ENCODE measurements at regions not wholly inside any gene's neighbourhood (a gene's known extent, or its start where the extent isn't known, plus 50 kb on each side); places are given as distances from the start of the nearest gene placed in this dataset.

DNA sequence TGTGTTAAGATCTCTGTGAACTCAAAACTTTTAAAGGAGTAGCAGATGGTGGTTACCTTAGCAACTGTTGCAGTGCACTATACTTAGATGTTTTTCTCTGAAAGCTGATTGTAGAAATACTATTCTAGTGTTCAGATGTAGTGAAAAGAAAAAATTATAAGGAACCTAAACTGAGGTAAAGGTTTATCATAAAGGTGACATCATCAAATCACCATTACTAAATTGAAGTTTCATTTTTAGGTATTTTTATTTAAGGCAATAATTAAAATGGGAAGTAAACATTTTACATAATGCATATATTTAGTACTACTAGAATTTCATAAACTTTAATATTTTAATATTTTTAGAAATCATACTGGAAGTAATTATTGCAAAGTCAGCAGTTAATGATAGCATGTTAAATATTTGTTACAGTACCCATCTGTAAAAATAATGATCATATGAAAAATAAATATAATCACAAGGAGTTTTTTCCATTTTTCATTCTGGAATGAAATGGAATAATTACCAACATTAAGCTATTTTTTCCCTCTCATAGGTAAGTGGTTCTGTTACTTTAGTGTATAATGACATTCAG, 141.1 kb upstream of the NAV3 start:
- Mint-ChIP-seq H3K4me1 (no peaks in the 10 kb centered on the region), H3K36me3 (no peaks in the 10 kb centered on the region)

DNA sequence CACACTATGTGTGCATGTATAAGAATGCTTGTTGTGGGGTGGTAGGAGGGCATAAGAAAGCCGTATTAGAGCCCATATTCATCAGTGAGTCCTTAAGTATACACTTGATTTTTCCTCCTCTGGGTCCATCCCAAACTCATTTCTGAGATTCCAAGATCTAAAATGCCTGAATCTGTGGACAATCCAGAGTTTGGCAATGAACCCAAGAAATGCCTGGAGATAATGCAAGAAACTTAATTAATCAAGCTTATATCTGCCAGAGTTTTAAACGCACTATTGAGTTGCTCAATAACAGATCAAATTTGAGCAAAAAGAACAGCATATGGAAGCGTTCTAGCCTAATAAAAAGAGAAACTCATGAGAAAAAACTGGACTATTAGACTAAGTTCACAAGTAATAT, 143.4 kb upstream of the NAV3 start:
- ATAC-seq (ENCODE audit: low read depth in 2 of 2) (no peak), DNase-seq (no peak)
- Mint-ChIP-seq H3K9me3 (no peaks in the 10 kb centered on the region), H3K36me3 (no peaks in the 10 kb centered on the region), H3K27me3 (no peaks in the 10 kb centered on the region), H3K27ac (no peak overlapping the region), H3K4me1 (no peaks in the 10 kb centered on the region), H3K4me3 (no peak overlapping the region)

More for the DNA sequence above, 141.1 kb upstream of the NAV3 start:
- Mint-ChIP-seq H3K4me3 (no peak overlapping the region), H3K9me3 (no peaks in the 10 kb centered on the region), H3K27ac (no peak overlapping the region), H3K27me3 (no peaks in the 10 kb centered on the region)
- DNase-seq (no peak), ATAC-seq (ENCODE audit: low read depth in 2 of 2) (no peak)

DNA sequence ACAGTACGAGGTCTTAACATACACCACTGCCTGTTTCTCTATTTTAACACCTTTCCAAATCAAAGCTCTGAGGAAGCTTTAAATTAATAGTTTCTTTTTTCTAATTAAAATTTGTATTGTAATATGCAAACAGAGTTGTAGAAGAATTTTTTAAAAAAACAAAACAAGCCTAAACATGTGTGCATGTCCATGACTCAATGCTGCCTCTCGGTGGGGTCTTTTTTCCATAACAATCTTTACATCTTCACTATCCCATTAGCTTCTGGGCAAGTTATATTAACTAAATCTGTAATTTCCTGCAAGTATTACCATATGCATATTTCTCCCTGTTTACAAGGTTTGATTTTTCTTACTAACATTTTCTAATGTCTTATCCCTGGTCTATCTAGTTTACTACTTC, 143.9 kb upstream of the NAV3 start:
- Mint-ChIP-seq H3K9me3 (no peaks in the 10 kb centered on the region), H3K4me3 (no peak overlapping the region)

GRCh38 chr12:77685901-77686300, 144.8 kb upstream of the NAV3 start:
- Mint-ChIP-seq H3K9me3 (no peaks in the 10 kb centered on the region), H3K27ac (no peak overlapping the region), H3K27me3 (no peaks in the 10 kb centered on the region), H3K4me1 (no peaks in the 10 kb centered on the region), H3K36me3 (no peaks in the 10 kb centered on the region), H3K4me3 (no peak overlapping the region)
- ATAC-seq (ENCODE audit: low read depth in 2 of 2) (no peak), DNase-seq (no peak)

More for the DNA sequence above, 143.9 kb upstream of the NAV3 start:
- no peak for ATAC-seq (ENCODE audit: low read depth in 2 of 2)
- Mint-ChIP-seq H3K27me3 (no peaks in the 10 kb centered on the region), H3K4me1 (no peaks in the 10 kb centered on the region), H3K27ac (no peak overlapping the region), H3K36me3 (no peaks in the 10 kb centered on the region)
- DNase-seq = no peak

DNA sequence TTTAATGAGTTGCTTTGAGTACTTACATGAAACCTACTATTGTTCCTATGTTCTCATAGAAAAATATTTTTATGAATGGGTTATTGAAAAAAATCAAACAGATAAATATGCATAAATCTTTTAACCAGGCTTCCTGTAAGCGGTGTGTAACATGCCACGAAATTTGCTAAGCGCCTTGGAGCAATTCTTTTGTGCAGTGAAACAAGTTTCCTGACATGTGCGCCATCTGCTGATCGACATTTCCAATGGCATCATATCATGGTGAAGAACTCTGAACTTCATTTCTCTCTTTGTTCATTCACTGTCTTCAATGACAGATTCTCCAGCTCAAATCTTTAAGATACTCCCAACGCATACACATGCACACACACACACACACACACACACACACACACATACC, 145.6 kb upstream of the NAV3 start:
- Mint-ChIP-seq H3K4me3 (no peak overlapping the region), H3K9me3 (peaks cover 0 to 3% (median 0%) of the 10 kb centered on the region in 7 donors), H3K27ac (no peak overlapping the region), H3K27me3 (no peaks in the 10 kb centered on the region), H3K4me1 (no peaks in the 10 kb centered on the region), H3K36me3 (no peaks in the 10 kb centered on the region)
- DNase-seq = no peak
- no peak for ATAC-seq (ENCODE audit: low read depth in 2 of 2)

- Mint-ChIP-seq H3K9me3 (peaks cover 0 to 5% (median 0%) of the 10 kb centered on the region in 7 donors), H3K27ac (no peak overlapping the region), H3K27me3 (peaks cover 0 to 8% (median 0%) of the 10 kb centered on the region in 3 donors), H3K4me1 (no peaks in the 10 kb centered on the region), H3K36me3 (no peaks in the 10 kb centered on the region), H3K4me3 (no peak overlapping the region)
- DNase-seq = no peak
- no peak for ATAC-seq (ENCODE audit: low read depth in 2 of 2)
Observed at GRCh38 chr12:77682488-77682887, 148.2 kb upstream of the NAV3 start.

DNA sequence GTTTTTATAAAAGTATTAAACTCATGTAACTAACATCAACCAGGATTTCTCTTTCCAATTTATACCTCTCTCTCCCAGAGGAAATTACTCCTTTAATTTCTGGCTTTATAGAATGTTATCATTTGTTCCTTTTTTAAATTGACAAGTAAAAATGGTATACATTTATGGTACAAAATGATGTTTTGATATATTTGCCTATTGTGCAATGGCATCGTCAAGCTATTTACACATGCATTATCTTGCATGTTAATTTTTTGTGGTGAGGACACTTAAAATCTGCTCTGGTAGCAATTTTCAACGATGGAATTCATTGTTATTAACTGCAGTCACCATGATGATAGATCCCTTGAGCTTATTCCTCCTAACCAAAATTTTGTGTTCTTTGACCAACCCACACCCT, 149.0 kb upstream of the NAV3 start:
- Mint-ChIP-seq H3K27ac (no peak overlapping the region), H3K9me3 (peaks cover 0 to 5% (median 0%) of the 10 kb centered on the region in 7 donors)

DNA sequence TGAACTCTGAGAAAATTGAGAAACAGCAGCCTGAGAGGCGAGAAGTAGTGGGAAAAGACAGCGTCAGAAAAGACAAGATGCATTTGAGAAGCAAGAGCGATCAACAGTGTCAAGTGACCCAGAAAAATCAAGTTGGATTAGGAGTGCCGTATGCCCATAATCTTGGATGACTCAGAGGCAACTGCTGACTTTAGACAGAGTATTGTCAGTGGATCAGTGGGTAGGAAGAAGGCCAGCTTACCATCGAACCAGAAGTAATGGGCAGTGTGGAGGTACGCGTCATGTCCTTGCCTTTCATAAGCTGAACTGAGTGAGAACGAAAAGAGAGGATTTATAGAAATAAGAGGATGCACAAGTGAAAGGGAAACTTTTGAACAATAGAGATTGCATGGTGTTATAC, 151.0 kb upstream of the NAV3 start:
- Mint-ChIP-seq H3K36me3 (no peaks in the 10 kb centered on the region), H3K27ac (no peak overlapping the region), H3K4me3 (no peak overlapping the region), H3K9me3 (peaks cover 0 to 5% (median 0%) of the 10 kb centered on the region in 7 donors), H3K27me3 (peaks cover 0 to 8% (median 0%) of the 10 kb centered on the region in 3 donors), H3K4me1 (no peaks in the 10 kb centered on the region)
- ATAC-seq (ENCODE audit: low read depth in 2 of 2) (no peak), DNase-seq (no peak)

More for the DNA sequence above, 149.0 kb upstream of the NAV3 start:
- peaks cover 0 to 8% (median 0%) of the 10 kb centered on the region in 3 donors for H3K27me3 Mint-ChIP-seq
- DNase-seq (no peak), ATAC-seq (ENCODE audit: low read depth in 2 of 2) (no peak)
- no peaks in the 10 kb centered on the region for H3K36me3 Mint-ChIP-seq
- no peaks in the 10 kb centered on the region for H3K4me1 Mint-ChIP-seq
- no peak overlapping the region for H3K4me3 Mint-ChIP-seq

DNA sequence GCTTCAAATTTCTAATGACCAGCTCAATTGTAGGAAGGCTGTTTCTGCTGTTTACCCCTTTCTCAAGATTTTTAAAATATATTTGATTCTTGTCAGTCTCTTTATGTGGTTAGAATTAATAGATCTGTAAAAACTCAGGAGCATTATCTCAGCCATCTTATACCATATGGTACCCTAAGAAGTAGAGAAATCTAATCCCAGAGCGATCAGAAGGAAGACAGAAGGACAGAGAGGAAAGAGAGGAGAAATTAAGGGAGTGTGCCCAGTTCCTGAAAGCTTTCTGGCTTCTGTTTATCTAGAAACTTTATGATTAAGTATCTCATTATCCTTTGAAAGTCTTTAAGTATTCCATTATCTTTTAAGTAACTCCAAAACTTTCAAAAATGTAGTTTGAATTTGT, 152.1 kb upstream of the NAV3 start:
- H3K4me1 Mint-ChIP-seq = no peaks in the 10 kb centered on the region
- DNase-seq = no peak
- no peaks in the 10 kb centered on the region for H3K36me3 Mint-ChIP-seq
- ATAC-seq (ENCODE audit: low read depth in 2 of 2) = no peak
- no peak overlapping the region for H3K4me3 Mint-ChIP-seq
- peaks cover 0 to 5% (median 0%) of the 10 kb centered on the region in 7 donors for H3K9me3 Mint-ChIP-seq
- no peak overlapping the region for H3K27ac Mint-ChIP-seq
- peaks cover 0 to 8% (median 0%) of the 10 kb centered on the region in 3 donors for H3K27me3 Mint-ChIP-seq

DNA sequence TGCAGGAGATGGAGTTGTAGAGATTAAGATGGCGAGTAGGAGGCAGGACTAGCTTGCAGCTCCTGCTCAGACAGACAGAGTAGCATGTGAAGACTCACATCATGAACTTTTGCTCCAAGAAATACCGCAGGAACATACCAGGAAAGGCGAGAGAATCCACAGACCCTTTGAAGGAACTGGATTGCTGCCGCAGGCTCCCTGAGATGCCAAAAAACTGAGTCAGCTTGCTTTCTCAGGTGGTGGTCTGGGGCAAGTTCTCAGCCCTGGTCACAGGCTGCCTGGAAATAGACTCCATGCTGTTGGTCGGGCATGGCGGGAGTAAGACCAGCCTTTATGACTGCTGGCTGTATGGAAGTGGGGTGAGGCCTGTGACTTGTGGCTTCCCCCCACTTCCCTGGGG, 163.6 kb upstream of the NAV3 start:
- H3K4me1 Mint-ChIP-seq = no peaks in the 10 kb centered on the region

GRCh38 chr12:77648716-77649115, 182.0 kb upstream of the NAV3 start:
- peaks cover 0 to 3% (median under 1%) of the 10 kb centered on the region in 7 donors for H3K9me3 Mint-ChIP-seq
- H3K4me1 Mint-ChIP-seq = no peaks in the 10 kb centered on the region
- H3K27me3 Mint-ChIP-seq = no peaks in the 10 kb centered on the region
- H3K27ac Mint-ChIP-seq = no peak overlapping the region
- no peak overlapping the region for H3K4me3 Mint-ChIP-seq
- DNase-seq = no peak
- H3K36me3 Mint-ChIP-seq = no peaks in the 10 kb centered on the region
- ATAC-seq (ENCODE audit: low read depth in 2 of 2) = no peak

More for the DNA sequence above, 163.6 kb upstream of the NAV3 start:
- ATAC-seq (ENCODE audit: low read depth in 2 of 2) = no peak
- DNase-seq = no peak
- H3K27ac Mint-ChIP-seq = no peak overlapping the region
- peaks cover 0 to 18% (median 4%) of the 10 kb centered on the region in 7 donors for H3K9me3 Mint-ChIP-seq
- H3K36me3 Mint-ChIP-seq = no peaks in the 10 kb centered on the region
- H3K27me3 Mint-ChIP-seq = no peaks in the 10 kb centered on the region
- no peak overlapping the region for H3K4me3 Mint-ChIP-seq

DNA sequence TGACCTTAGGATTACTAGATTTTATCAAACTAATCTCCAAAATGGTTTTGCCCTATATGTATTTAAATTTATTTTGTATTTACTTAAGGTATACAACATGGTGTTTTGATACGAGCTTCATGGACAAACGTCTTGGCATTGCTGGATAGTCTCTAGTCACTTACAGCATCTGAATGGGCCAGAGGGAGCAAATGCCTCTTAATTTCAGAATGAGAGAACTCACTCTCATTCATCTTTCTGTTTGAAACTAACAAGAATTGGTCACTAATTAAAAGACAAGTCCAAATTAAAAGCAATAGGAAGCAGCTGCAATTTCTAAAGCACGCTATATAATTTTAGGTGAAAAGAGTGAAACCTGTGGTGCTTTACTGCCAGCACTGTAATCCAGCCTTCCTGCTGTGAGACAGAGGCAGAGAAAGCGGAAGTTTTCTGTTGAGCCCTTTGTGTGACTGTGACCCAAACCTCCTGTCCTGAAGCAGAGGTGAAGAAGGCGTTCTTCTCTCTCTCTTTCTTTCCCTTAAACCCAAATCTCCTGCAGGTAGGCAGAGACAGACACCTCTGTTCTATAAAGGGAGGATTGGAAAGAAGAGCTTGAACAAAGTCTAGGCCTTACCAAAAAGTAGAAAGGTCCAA, 184.6 kb upstream of the NAV3 start:
- H3K27me3 Mint-ChIP-seq = no peaks in the 10 kb centered on the region
- H3K4me3 Mint-ChIP-seq = no peak overlapping the region
- no peaks in the 10 kb centered on the region for H3K4me1 Mint-ChIP-seq
- DNase-seq (no peak), ATAC-seq (ENCODE audit: low read depth in 2 of 2) (no peak)
- H3K9me3 Mint-ChIP-seq = no peaks in the 10 kb centered on the region
- H3K36me3 Mint-ChIP-seq = no peaks in the 10 kb centered on the region
- no peak overlapping the region for H3K27ac Mint-ChIP-seq

- DNase-seq = no peak
- Mint-ChIP-seq H3K27ac (no peak overlapping the region), H3K36me3 (no peaks in the 10 kb centered on the region), H3K4me1 (no peaks in the 10 kb centered on the region), H3K4me3 (no peak overlapping the region), H3K27me3 (no peaks in the 10 kb centered on the region), H3K9me3 (no peaks in the 10 kb centered on the region)
- ATAC-seq (ENCODE audit: low read depth in 2 of 2) = no peak
Observed at GRCh38 chr12:77644915-77645605, 185.6 kb upstream of the NAV3 start.

- H3K27ac Mint-ChIP-seq = no peak overlapping the region
- no peaks in the 10 kb centered on the region for H3K27me3 Mint-ChIP-seq
- no peak overlapping the region for H3K4me3 Mint-ChIP-seq
Observed at GRCh38 chr12:77642246-77642645, 188.4 kb upstream of the NAV3 start.

More at GRCh38 chr12:77642246-77642645, 188.4 kb upstream of the NAV3 start:
- H3K4me1 Mint-ChIP-seq = no peaks in the 10 kb centered on the region
- no peaks in the 10 kb centered on the region for H3K9me3 Mint-ChIP-seq
- no peaks in the 10 kb centered on the region for H3K36me3 Mint-ChIP-seq
- no peak for ATAC-seq (ENCODE audit: low read depth in 2 of 2)
- DNase-seq = no peak
